T follicular helper cell (primary cell): ENCODE measurements at regions not wholly inside any gene's neighbourhood (a gene's known extent, or its start where the extent isn't known, plus 50 kb on each side); places are given as distances from the start of the nearest gene placed in this dataset.
"Not testable (repeated sequence)": the region's sequence is repeated elsewhere in the genome, so short reads cannot be mapped to it uniquely, and the experiment has no call there.

Experiments used
- DNase-seq: peaks from one replicate; pipeline ENCODE4 v3.0.0-alpha.2; 2020; ENCODE audit warnings: low read depth

DNA sequence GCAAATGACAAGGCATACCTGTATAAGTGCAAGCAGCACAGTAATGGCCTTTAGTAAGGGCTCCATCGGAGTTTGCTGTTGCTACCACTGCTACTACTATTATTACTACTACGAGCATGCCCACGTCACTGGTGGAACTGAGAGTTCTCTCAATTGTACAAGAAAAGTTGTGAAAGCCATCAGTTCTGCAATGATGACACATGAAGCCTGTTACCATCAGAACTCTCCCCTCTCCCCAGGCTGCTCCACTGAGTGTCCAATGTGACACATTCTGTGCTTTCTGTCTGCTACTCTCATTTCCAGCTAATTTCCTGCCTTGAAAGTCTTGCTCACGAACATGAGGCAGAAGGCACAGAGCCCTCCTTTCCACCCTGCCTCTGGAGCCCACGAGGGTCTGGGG lies 263.2 kb upstream of the MGMT start:
- DNase-seq = no peak

DNA sequence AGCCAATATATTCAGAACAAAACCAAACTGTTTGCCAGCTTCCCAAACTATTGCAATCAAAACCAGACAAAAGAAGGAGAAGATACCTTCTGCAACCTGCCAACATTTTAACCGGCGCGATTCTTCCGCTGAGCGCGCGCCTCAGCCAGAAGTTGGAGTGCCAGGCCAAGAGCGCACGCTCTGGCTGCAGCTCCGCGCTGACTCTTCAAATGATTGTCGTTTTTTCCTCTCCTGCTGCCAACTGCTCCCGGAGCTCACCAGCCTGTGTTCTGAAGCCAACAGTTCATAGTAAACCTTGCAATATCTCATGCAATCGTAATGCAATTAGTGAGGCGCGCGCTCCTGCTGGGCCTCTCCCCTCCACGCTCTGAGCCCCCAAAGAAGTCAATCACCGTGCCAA lies 259.7 kb upstream of the MGMT start:
- no peak for DNase-seq

DNA sequence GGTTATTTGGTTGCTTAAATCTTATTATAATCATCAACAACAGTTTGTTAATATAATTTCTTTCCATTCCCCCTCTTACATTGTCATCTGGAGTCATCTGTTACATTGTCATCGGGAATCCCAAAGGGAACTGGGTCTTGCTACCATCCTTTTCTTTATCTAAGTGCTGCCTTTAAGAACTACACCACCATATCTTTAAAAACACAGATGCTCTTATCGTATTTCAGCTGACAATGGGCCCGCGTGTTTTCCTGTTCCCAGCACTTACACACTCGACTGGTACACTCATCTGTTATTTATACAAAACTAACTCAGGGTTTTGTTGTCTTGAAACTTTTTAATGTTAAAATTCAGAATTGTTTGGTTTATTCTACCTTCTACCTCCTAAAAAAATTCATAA lies 256.2 kb upstream of the MGMT start:
- no peak for DNase-seq

DNA sequence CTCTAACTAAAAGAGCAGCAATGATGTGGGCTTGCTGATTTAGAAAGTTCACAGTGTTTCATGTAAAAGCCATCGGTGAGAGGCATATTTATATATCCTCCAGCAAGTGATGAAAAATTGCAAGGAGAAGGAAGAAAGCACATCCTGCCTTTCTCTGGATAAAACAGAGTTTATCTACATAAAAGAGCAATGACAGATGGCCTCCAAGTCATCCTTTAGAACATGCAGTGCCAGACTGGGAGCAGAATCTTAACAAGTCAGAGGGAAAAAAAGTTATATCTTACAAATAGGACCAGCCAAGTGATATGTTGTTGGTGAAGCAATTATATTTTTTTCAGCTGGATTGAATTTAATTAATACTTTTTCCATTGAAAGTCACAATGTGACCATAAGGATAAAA lies 253.8 kb upstream of the MGMT start:
- no peak for DNase-seq

DNA sequence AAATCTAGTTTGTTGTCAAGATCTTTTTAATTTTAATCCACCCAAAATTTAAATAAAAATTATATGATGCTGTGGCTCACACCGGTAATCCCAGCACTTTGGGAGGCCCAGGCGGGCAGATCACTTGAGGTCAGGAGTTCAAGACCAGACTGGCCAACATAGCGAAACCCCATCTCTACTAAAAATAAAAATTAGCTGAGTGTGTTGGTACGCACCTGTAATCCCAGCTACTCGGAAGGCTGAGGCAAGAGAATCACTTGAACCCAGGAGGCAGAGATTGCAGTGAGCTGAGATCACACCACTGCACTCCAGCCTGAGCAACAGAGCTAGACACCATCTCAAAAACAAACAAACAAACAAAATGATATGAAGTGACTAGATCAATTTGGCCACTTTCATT lies 253.0 kb upstream of the MGMT start:
- not testable (repeated sequence) for DNase-seq

DNA sequence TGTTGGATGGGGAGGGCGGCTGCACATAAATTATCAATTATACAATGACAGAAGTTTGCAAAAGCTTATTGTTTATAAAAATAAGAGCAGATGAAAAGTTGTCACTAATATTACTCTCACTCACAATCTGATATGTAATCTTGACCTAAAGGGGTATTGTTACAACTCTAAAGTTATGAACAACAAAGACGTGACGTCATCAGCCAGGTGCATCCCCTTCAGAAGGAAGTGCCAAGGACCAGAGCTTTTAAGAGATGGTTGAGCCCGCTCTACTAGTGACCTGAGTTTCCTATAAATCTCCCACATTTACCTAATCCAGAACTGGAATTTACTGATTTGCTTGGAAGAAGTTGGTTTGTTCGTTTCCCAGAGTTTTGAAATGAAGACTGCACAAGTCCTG lies 247.7 kb upstream of the MGMT start:
- no peak for DNase-seq

DNA sequence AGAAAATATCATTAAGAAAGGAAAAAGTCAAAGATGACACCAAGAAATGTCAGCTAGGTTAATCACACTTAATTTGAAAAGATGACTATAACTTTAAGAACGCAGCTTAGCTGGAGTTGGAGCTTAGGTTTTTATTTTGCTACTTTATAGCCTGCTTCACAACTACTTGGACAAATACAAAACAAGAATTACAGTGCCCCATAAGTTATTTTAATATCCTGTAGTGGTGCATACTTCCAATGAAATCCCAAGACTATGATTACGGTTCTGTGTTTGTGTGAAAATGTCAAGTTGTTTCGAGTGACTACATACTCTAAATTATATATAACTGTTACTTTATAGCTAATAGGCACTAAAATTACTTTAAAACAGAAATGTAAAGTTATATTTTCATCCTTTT lies 244.6 kb upstream of the MGMT start:
- DNase-seq = no peak

GRCh38 chr10:129223363-129223762 lies 243.7 kb upstream of the MGMT start:
- no peak for DNase-seq

GRCh38 chr10:129224065-129224464 lies 243.0 kb upstream of the MGMT start:
- no peak for DNase-seq

DNA sequence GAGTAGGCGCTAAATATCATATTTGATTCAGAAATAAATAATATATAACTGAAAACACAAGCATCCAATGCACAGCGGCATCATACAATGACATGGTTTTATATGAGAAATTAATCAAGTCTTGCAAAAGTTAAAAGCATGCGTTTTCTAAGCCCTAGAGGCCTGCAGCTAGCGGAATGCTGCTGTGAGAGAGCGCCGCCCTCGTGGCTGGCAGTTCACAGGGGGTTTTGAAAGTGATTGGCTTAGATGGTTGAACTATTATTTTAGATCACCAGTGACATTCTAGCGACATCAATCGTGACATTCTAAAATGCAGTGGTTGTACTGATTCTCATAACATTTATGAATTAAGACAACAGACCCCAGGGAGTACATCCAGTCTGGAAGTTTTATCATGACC lies 235.2 kb upstream of the MGMT start:
- DNase-seq = no peak

- no peak for DNase-seq
These were observed 233.5 kb upstream of the MGMT start for GRCh38 chr10:129233351-129234148.

GRCh38 chr10:129236274-129236691 lies 230.8 kb upstream of the MGMT start:
- no peak for DNase-seq

DNA sequence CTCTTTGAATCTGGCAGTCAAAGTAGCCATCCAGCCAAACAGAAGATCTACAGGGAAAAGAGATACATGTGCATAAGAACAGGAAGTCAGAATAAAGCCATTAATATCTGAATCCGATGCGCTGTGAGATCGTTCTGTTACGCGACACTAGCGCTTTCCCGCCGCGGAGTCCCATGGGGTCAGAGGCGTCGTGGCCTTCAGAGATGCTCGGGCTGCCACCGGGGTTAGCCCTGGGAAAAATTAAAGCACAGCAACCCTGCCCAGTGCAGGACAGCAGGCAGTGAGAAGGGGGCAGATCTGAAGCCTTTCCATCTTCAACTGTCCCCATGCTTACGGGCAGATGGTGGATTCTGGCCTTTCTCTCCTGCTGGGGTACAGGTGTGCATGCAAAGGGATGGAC lies 225.6 kb upstream of the MGMT start:
- DNase-seq = no peak

GRCh38 chr10:129244298-129244697 lies 222.7 kb upstream of the MGMT start:
- no peak for DNase-seq

DNA sequence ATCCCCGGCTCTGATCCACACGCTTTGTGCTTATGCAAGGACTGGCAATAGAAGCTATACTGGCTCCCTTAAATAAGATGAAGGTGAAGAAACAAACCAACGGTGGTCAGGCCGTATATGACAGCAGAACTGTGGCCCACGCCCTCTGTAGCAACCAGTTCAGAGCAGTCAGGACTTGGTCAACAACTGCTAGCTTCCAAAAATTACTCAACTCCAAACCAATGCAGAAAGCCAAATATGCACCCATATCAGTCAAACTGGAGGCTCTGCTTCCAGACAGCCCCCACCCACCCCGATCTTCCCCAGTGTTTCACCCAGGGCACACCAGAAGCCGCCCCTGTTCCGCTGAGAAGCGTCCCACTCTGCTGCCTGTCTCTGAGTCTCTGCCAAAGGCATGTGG lies 222.3 kb upstream of the MGMT start:
- DNase-seq = no peak

DNA sequence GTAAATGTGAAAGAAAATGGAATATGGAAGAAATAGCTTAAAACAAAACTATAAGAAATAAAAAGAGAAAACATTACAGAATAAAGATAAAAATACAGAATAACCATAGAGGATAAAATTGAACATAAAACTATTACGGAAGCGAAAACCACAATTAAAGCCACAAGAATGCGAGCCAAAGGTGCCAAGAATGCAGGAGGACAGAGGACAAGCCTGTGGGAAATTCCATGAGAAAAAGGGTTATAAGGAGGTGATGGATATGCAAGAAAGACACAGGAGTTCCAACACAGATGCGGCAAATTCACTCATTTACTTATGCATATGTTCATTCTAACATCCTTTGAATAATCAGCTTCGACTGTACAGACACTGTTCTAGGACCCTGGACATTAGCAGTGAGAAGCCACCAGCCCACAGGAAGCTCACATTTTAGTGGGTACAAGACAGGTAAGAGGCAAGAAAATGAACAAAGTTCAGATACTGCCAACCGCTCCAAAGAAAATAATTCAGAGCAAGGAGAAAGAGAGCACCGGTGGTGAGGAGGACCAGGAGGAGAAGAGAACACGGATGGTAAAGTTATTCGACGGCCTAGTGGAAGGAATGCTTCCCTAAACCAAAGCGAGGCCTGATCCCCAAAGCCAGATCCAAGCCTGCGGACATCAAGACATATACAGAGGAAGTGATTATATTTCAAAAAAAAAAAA lies 213.7 kb upstream of the MGMT start:
- no peak for DNase-seq

- no peak for DNase-seq
These were observed 213.2 kb upstream of the MGMT start for GRCh38 chr10:129253865-129254179.

DNA sequence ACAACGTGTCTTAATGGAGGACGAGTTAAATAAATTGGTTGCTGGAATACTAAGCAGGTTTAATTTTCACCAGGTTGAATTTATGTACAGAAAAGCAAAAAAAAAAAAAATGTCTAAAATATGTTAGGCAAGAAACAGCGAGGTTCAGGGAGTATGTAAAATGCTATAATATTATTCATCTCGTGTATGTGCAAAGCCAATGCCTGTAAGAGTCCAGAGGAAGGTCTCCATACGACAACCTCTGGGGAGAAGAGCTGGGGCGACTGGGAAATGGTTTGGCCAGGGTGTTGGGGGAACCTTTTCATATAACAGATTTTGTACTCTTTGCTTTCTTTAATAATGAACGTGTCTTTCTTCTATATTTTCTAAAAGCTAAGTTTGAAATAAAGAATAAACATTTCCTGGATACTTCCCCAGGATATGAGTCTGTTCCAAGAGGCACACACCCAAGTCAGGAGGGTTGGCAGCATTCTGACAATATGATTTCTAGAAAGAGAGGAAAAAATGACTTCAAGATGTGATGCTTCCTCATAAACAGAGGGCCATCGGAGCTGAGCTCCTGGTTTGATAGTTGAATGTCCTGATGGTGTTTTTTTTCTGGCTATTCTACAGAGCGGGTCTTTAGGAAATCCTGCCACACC lies 208.6 kb upstream of the MGMT start:
- no peak for DNase-seq

- DNase-seq = no peak
These were observed 207.8 kb upstream of the MGMT start for GRCh38 chr10:129259128-129259815.

GRCh38 chr10:129272176-129272575 lies 194.9 kb upstream of the MGMT start:
- no peak for DNase-seq

GRCh38 chr10:129272866-129273650 lies 194.0 kb upstream of the MGMT start:
- no peak for DNase-seq

GRCh38 chr10:129273860-129274259 lies 193.2 kb upstream of the MGMT start:
- DNase-seq = no peak
